ENCODE measurements at regions not wholly inside any gene's neighbourhood (a gene's known extent, or its start where the extent isn't known, plus 50 kb on each side); places are given as distances from the start of the nearest gene placed in this dataset.

DNA sequence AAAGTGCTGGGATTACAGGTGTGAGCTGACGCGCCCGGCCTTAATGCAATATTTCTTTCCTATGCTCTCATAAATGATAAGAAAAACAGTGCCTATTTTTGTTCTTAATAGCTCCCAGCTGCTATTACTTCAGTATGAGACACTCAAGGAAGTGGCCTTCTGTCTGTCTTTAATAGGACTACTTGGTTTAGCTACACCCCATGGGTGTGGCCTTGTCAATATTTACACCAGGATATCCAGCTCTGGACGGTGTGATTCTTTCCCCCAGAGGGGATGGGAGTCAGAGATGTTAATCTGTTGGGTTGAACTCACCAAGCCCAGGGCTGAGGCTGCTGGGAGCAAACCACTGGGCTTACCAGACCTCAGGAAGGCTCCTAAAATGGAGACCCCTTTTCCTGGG lies 134.2 kb downstream of the CEP57L1 start:
- no peak overlapping the region for H3K4me3 ChIP-seq (ENCODE audit: low read depth, low read length)
- DNase-seq (ENCODE audit: low read depth), result no peak
- TF ChIP-seq, protein P1, sequence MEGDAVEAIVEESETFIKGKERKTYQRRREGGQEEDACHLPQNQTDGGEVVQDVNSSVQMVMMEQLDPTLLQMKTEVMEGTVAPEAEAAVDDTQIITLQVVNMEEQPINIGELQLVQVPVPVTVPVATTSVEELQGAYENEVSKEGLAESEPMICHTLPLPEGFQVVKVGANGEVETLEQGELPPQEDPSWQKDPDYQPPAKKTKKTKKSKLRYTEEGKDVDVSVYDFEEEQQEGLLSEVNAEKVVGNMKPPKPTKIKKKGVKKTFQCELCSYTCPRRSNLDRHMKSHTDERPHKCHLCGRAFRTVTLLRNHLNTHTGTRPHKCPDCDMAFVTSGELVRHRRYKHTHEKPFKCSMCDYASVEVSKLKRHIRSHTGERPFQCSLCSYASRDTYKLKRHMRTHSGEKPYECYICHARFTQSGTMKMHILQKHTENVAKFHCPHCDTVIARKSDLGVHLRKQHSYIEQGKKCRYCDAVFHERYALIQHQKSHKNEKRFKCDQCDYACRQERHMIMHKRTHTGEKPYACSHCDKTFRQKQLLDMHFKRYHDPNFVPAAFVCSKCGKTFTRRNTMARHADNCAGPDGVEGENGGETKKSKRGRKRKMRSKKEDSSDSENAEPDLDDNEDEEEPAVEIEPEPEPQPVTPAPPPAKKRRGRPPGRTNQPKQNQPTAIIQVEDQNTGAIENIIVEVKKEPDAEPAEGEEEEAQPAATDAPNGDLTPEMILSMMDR (IDR thresholded peaks at IDR 0.05; ENCODE audit: low read depth, low read length, missing control alignments), result no peak
- in situ Hi-C loops (cut with HindIII; ENCODE audit: low sequenced_read_pairs), result no loop called here

DNA sequence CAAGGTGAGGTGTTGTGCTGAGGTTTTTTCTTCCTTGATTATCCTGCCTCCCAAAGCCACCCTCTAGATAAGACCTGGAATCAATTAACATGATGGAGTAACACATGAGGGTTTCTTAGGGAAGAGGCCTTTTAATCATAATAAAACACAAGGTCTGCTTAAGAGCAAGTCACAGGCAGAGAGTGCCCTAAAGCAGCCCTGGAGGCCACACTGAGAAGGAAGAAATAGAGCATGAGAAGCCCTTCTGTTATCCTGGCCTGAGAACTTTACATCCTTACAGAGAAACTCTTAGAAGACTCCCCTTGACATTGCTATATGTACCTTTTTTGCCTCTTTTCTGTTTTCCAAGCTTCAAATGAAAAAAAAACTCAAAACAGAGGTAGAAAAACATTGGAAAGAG lies 132.3 kb downstream of the CEP57L1 start:
- in situ Hi-C loops (cut with HindIII; ENCODE audit: low sequenced_read_pairs), result no loop called here
- TF ChIP-seq, protein P1 (IDR thresholded peaks at IDR 0.05; ENCODE audit: low read depth, low read length, missing control alignments), result no peak
- no peak for DNase-seq (ENCODE audit: low read depth)
- H3K4me3 ChIP-seq (ENCODE audit: low read depth, low read length), result no peak overlapping the region

DNA sequence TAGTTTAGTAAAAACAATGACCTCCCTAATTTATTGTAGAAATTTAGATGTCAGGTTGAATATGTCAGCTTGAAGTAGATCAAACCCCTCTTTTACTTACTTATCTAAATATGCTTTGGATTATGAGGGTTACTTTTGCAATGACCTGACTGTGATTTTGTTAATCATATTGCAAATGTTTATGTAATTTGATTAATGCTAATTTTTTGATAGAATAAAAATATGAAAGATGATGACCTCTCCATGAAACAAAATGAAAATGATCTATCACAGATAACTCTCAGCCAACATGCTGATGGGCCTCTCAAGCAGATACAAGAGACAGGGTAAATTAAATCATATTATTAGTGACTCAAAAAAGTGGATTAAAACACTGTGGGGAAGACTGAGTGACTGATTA lies 131.0 kb downstream of the CEP57L1 start:
- H3K4me3 ChIP-seq (ENCODE audit: low read depth, low read length), result no peak overlapping the region
- TF ChIP-seq, protein P1 (IDR thresholded peaks at IDR 0.05; ENCODE audit: low read depth, low read length, missing control alignments), result no peak
- in situ Hi-C loops (cut with HindIII; ENCODE audit: low sequenced_read_pairs), result no loop called here
- DNase-seq (ENCODE audit: low read depth), result no peak

DNA sequence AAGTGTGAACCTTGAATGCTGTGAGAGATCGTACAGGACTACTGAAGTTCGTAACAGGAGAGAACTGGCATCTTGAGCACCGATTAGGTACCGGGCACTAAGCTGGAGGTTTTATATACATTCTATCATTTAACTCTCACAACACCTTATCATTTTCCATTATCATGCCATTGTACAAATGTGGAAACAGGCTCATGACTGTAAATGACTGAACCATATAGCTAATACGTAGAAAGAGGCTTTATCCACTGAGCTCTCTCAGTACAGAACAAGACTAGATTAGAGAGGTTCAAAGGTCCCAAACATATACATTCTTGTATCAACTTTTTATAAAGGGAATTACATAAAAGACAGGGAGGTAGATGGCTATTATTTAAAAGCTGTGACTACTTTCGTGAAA lies 130.6 kb downstream of the CEP57L1 start:
- no peak overlapping the region for H3K4me3 ChIP-seq (ENCODE audit: low read depth, low read length)
- in situ Hi-C loops (cut with HindIII; ENCODE audit: low sequenced_read_pairs), result no loop called here
- DNase-seq (ENCODE audit: low read depth), result no peak
- TF ChIP-seq, protein P1 (IDR thresholded peaks at IDR 0.05; ENCODE audit: low read depth, low read length, missing control alignments), result no peak

DNA sequence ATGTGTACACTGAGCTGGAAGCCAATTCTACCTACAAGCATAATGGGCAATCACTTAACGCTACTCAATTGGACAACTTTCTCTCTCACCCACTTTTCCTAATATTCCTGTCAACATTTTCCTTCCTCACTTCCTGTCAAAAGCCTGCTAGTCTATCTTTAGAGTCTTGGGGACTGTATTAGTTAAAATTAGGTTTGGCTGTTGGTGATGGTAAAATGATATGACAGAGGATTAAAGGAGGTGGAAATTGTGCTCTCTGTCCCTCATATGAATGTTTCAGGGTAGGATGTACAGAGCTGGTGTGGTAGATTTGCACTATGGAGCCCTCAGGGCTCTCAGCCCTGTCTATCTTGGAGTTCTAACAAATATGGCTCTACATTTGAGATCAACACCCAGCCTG lies 129.7 kb downstream of the CEP57L1 start:
- DNase-seq (ENCODE audit: low read depth), result no peak
- TF ChIP-seq, protein P1 (IDR thresholded peaks at IDR 0.05; ENCODE audit: low read depth, low read length, missing control alignments), result no peak
- in situ Hi-C loops (cut with HindIII; ENCODE audit: low sequenced_read_pairs), result no loop called here
- no peak overlapping the region for H3K4me3 ChIP-seq (ENCODE audit: low read depth, low read length)

DNA sequence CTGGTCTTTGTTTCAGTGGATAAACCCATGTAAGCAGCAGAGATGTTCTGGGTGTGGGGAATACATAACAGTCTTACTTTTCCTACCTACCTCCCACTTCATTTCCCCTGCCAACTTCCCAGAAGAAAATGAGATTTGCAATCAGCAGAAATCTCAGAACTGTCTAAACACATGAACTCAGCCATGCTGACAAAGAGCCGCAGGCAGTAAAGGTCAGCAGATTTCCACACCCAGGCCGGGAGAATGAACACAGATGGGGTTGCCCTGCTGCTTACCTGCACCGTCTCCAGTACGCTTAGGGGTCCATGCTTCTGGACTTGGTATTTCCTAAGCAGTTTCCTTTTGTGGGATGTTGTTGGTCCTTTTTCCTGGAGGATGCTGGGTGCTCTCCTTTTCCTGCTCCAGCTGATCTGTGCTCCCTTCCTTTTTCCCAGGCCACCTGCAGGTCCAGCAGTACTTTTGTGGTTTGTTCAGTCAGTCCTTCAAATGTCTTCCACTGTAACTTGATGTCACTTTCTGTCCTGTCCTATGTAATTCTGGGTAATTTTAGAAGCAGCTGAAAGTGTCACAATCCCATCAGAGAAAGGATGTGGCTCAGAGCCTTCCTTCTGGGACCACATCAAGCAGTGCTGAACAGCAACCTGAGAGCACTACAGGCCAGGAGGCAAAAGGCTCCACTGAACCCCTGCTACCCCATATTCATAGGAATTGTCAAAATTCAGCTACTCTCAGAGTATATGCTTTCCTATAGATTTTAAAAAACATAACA lies 129.0 kb downstream of the CEP57L1 start:
- TF ChIP-seq, protein P1 (IDR thresholded peaks at IDR 0.05; ENCODE audit: low read depth, low read length, missing control alignments), result no peak
- H3K4me3 ChIP-seq (ENCODE audit: low read depth, low read length), result no peak overlapping the region
- in situ Hi-C loops (cut with HindIII; ENCODE audit: low sequenced_read_pairs), result no loop called here
- no peak for DNase-seq (ENCODE audit: low read depth)

Measured in astrocyte of the cerebellum (primary cell).